ENCODE measurements at regions not wholly inside any gene's neighbourhood (a gene's known extent, or its start where the extent isn't known, plus 50 kb on each side); places are given as distances from the start of the nearest gene placed in this dataset.

DNA sequence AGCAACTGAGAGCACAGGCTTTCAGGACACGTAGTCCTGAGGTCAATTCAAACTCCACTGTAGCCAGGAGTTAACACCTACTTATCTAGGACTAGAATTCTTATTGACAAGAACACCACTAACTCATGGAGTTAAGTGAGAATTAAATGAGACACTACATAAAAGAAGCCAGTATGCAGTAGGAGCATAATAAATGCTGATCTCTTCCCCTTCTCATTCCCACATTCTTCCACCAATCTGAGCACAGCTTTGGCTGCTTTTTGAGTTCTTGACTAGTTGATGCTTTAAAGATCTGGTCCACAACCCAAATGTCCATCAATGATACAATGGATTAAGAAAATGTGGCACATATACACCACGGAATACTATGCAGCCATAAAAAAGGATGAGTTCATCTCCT, 55.2 kb downstream of the TTC32 start:
- H3K27me3 Mint-ChIP-seq (ENCODE audit: insufficient read depth): peaks cover 13% of the 10 kb centered on the region
- Histone ChIP-seq H3K4me1 (ENCODE audit: control insufficient read depth, insufficient read depth, low read length) (no peaks in the 10 kb centered on the region), H3K27me3 (ENCODE audit: control insufficient read depth, insufficient read depth, low read length, poor library complexity, severe bottlenecking) (no peaks in the 10 kb centered on the region), H3K9ac (ENCODE audit: extremely low read depth, low read length, poor library complexity, severe bottlenecking) (no peak overlapping the region), H3K27ac (ENCODE audit: low read depth, low read length) (no peak overlapping the region), H3K36me3 (ENCODE audit: control insufficient read depth, insufficient read depth, low read length) (no peaks in the 10 kb centered on the region), H3K9me3 (ENCODE audit: control insufficient read depth, low read length) (no peaks in the 10 kb centered on the region), H3K4me3 (ENCODE audit: low read length) (no peak overlapping the region)
- no peaks in the 10 kb centered on the region for H3K4me1 Mint-ChIP-seq
- no peak for TF ChIP-seq CTCF (conservative IDR thresholded peaks at IDR 0.05)
- WGBS, 2 experiments (ENCODE audit: insufficient coverage in 1 of 2, insufficient read length in 1 of 2): 92% methylated on average over 2 of the region's 2 CpGs; no CpG with 5 or more reads in 1 of the 2 experiments
- no peak overlapping the region for H3K27ac Mint-ChIP-seq
- no peak overlapping the region for H3K4me3 Mint-ChIP-seq
- DNase-seq: no peak
- no peaks in the 10 kb centered on the region for H3K9me3 Mint-ChIP-seq
- H3K36me3 Mint-ChIP-seq (ENCODE audit: low read depth): no peaks in the 10 kb centered on the region

DNA sequence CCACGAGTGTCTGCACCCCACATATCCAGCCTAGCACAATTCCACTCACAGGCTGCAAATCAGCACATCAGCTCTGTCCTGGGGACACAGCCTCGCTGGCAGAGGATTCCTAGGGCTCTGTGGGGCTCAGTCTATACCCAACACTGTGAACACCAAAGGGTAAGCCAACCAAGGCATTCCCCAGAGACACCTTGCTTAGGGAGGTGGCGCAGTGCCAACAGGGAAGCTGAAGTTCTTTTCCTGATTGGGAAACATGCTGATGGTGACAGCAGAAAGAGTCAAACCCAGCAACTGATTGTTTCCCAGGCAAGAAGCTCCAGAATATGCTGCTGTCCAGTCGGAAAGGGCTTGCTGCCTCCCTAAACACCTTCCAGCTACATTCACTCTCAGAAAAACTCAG, 55.8 kb downstream of the TTC32 start:
- Mint-ChIP-seq H3K4me3 (no peak overlapping the region), H3K4me1 (no peaks in the 10 kb centered on the region), H3K27ac (no peak overlapping the region), H3K27me3 (ENCODE audit: insufficient read depth) (peaks cover 18% of the 10 kb centered on the region), H3K36me3 (ENCODE audit: low read depth) (no peaks in the 10 kb centered on the region), H3K9me3 (no peaks in the 10 kb centered on the region)
- no peak overlapping the region for H3K4me3 ChIP-seq (ENCODE audit: low read length)
- H3K27ac ChIP-seq (ENCODE audit: low read depth, low read length): no peak overlapping the region
- H3K9me3 ChIP-seq (ENCODE audit: control insufficient read depth, low read length): no peaks in the 10 kb centered on the region
- WGBS, 2 experiments (ENCODE audit: insufficient coverage in 1 of 2, insufficient read length in 1 of 2): 80 to 84% methylated on average over 1 to 4 of the region's 4 CpGs
- H3K27me3 ChIP-seq (ENCODE audit: control insufficient read depth, insufficient read depth, low read length, poor library complexity, severe bottlenecking): no peaks in the 10 kb centered on the region
- no peaks in the 10 kb centered on the region for H3K4me1 ChIP-seq (ENCODE audit: control insufficient read depth, insufficient read depth, low read length)
- no peaks in the 10 kb centered on the region for H3K36me3 ChIP-seq (ENCODE audit: control insufficient read depth, insufficient read depth, low read length)
- no peak overlapping the region for H3K9ac ChIP-seq (ENCODE audit: extremely low read depth, low read length, poor library complexity, severe bottlenecking)
- no peak for DNase-seq
- TF ChIP-seq CTCF (conservative IDR thresholded peaks at IDR 0.05): no peak

- Histone ChIP-seq H3K27ac (ENCODE audit: low read depth, low read length) (no peak overlapping the region), H3K9me3 (ENCODE audit: control insufficient read depth, low read length) (no peaks in the 10 kb centered on the region), H3K9ac (ENCODE audit: extremely low read depth, low read length, poor library complexity, severe bottlenecking) (no peak overlapping the region), H3K4me3 (ENCODE audit: low read length) (no peak overlapping the region), H3K27me3 (ENCODE audit: control insufficient read depth, insufficient read depth, low read length, poor library complexity, severe bottlenecking) (no peaks in the 10 kb centered on the region), H3K4me1 (ENCODE audit: control insufficient read depth, insufficient read depth, low read length) (no peaks in the 10 kb centered on the region), H3K36me3 (ENCODE audit: control insufficient read depth, insufficient read depth, low read length) (no peaks in the 10 kb centered on the region)
- H3K27me3 Mint-ChIP-seq (ENCODE audit: insufficient read depth): peaks cover 20% of the 10 kb centered on the region
- H3K4me3 Mint-ChIP-seq: no peak overlapping the region
- no peak overlapping the region for H3K27ac Mint-ChIP-seq
- no peak for DNase-seq
- 73 to 100% methylated on average over 1 to 5 of the region's 5 CpGs for WGBS, 2 experiments (ENCODE audit: insufficient coverage in 1 of 2, insufficient read length in 1 of 2)
- no peaks in the 10 kb centered on the region for H3K36me3 Mint-ChIP-seq (ENCODE audit: low read depth)
- H3K4me1 Mint-ChIP-seq: no peaks in the 10 kb centered on the region
- TF ChIP-seq CTCF (conservative IDR thresholded peaks at IDR 0.05): no peak
- H3K9me3 Mint-ChIP-seq: no peaks in the 10 kb centered on the region
These were observed 56.4 kb downstream of the TTC32 start for GRCh38 chr2:19845323-19845920.
